A549 (cell line): ENCODE measurements at regions not wholly inside any gene's neighbourhood (a gene's known extent, or its start where the extent isn't known, plus 50 kb on each side); places are given as distances from the start of the nearest gene placed in this dataset.

Source experiments
- CEBPB ChIP-seq, 2 experiments: fragments of >200 bp in 1 of 2; sonication (Bioruptor Twin) in 1 of 2; formaldehyde crosslinking in 1 of 2; IDR thresholded peaks; 2 replicates each; pipeline ENCODE4 v1.6.1; 2012 to 2016
- CHD2 ChIP-seq: fragments of 150-350 bp; IDR thresholded peaks from 2 replicates; pipeline ENCODE4 v1.6.1; 2014; ENCODE audit warnings: low read length; ENCODE audit not compliant: partially characterized antibody
- CTCF ChIP-seq: fragments of >200 bp; sonication (Bioruptor Twin); formaldehyde crosslinking; IDR thresholded peaks from 3 replicates; pipeline ENCODE4 v1.5.1; 2016
- EP300 ChIP-seq, 2 experiments: fragments of >200 bp; sonication (Bioruptor Twin); formaldehyde crosslinking; IDR thresholded peaks; 2 replicates in 1 of 2; 3 replicates in 1 of 2; pipeline ENCODE4 v1.6.1; 2016 to 2017
- KDM1A ChIP-seq: fragments of 200-600 bp; sonication (generic); IDR thresholded peaks from 2 replicates; pipeline ENCODE4 v1.6.1; 2016; ENCODE audit warnings: low read depth, mild to moderate bottlenecking
- MYC ChIP-seq: IDR thresholded peaks from 2 replicates; pipeline ENCODE4 v1.6.1; 2012; ENCODE audit warnings: mild to moderate bottlenecking, inconsistent platforms, low read length, improper control_type of control experiment, borderline replicate concordance
- PHF8 ChIP-seq: fragments of 200-600 bp; sonication (generic); IDR thresholded peaks from 2 replicates; pipeline ENCODE4 v1.6.1; 2016; ENCODE audit warnings: low read depth, mild to moderate bottlenecking, antibody characterized with exemption, moderate library complexity, borderline replicate concordance
- POLR2A ChIP-seq: IDR thresholded peaks from 2 replicates; pipeline ENCODE4 v1.6.1; 2012; ENCODE audit warnings: mild to moderate bottlenecking, low read length
- POLR2AphosphoS2 ChIP-seq: conservative IDR thresholded peaks from 2 replicates; pipeline ENCODE4 v1.6.1; 2012; ENCODE audit warnings: low read length, improper control_type of control experiment, inconsistent platforms
- RARB ChIP-seq: fragments of 250-450 bp; sonication (Bioruptor Pico); IDR thresholded peaks from 2 replicates; pipeline ENCODE4 v1.8.0; 2021; ENCODE audit warnings: mild to moderate bottlenecking, moderate library complexity
- REST ChIP-seq: fragments of 200-600 bp; sonication (generic); IDR thresholded peaks from 2 replicates; pipeline ENCODE4 v1.6.1; 2016; ENCODE audit warnings: antibody characterized with exemption, mild to moderate bottlenecking, moderate library complexity
- SMC3 ChIP-seq: fragments of >200 bp; sonication (Bioruptor Twin); formaldehyde crosslinking; IDR thresholded peaks from 3 replicates; pipeline ENCODE4 v1.6.1; 2018; ENCODE audit warnings: inconsistent platforms
- SREBF2 ChIP-seq: fragments of 450-650 bp; IDR thresholded peaks from 2 replicates; pipeline ENCODE4 v1.6.1; 2014; ENCODE audit warnings: mild to moderate bottlenecking, moderate library complexity
- USF2 ChIP-seq: fragments of 450-650 bp; IDR thresholded peaks from 2 replicates; pipeline ENCODE4 v1.6.1; 2014; ENCODE audit warnings: antibody characterized with exemption

- no peak for TF ChIP-seq EP300 (IDR thresholded peaks at IDR 0.05)
- no peak for TF ChIP-seq CTCF
- no peak for TF ChIP-seq POLR2A
- no peak for TF ChIP-seq MYC
- TF ChIP-seq SMC3 = no peak
- no peak for TF ChIP-seq SREBF2
- no peak for TF ChIP-seq CEBPB (IDR thresholded peaks at IDR 0.05)
- TF ChIP-seq PHF8 = no peak
- no peak for TF ChIP-seq RARB
- no peak for TF ChIP-seq CHD2
- TF ChIP-seq POLR2AphosphoS2 = no peak
- no peak for TF ChIP-seq KDM1A
- TF ChIP-seq USF2 = no peak
- TF ChIP-seq REST = no peak
Observed at GRCh38 chr6:19972221-19972620, 135.1 kb downstream of the ID4 start.
